Sigmoid colon (tissue), 3 donors: ENCODE measurements at regions not wholly inside any gene's neighbourhood (a gene's known extent, or its start where the extent isn't known, plus 50 kb on each side); places are given as distances from the start of the nearest gene placed in this dataset.

Experiments
- POLR2A ChIP-seq, 2 donors: fragments of 450-650 bp; IDR thresholded peaks; one replicate each; pipeline ENCODE4 v1.6.1; 2016; ENCODE audit warnings: antibody characterized with exemption in 2 of 2, mild to moderate bottlenecking in 2 of 2, moderate library complexity in 2 of 2
- TF ChIP-seq, protein P1 (sequence below), 4 experiments: fragments of 450-650 bp in 3 of 4; fragments of 200-600 bp in 1 of 4; IDR thresholded peaks; one replicate each; pipeline ENCODE4 v1.5.1; 2016 to 2019; ENCODE audit warnings: antibody characterized with exemption in 4 of 4, mild to moderate bottlenecking in 3 of 4, moderate library complexity in 2 of 4

DNA sequence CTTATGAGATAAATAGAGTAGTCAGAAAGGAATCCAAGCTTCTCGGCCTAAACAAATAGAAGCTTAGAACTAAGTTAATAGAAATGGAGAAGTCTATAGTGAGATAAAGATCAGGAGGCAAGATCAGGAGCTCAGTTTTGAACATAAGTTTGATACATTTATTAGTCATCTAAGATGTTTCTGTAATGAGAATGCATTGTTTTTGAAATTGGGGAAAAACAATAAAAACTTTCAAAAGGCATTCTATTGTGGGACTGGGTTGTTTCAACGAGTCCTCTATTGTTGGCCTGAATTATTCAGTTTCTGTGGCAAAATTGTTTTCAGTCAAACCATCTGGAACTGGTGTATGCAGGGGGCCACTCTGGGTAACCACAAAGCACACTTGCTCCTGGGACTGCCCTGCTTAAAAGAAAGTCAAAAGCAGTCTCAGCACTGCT, 181.0 kb upstream of the CLINT1 start:
- TF ChIP-seq, protein P1, sequence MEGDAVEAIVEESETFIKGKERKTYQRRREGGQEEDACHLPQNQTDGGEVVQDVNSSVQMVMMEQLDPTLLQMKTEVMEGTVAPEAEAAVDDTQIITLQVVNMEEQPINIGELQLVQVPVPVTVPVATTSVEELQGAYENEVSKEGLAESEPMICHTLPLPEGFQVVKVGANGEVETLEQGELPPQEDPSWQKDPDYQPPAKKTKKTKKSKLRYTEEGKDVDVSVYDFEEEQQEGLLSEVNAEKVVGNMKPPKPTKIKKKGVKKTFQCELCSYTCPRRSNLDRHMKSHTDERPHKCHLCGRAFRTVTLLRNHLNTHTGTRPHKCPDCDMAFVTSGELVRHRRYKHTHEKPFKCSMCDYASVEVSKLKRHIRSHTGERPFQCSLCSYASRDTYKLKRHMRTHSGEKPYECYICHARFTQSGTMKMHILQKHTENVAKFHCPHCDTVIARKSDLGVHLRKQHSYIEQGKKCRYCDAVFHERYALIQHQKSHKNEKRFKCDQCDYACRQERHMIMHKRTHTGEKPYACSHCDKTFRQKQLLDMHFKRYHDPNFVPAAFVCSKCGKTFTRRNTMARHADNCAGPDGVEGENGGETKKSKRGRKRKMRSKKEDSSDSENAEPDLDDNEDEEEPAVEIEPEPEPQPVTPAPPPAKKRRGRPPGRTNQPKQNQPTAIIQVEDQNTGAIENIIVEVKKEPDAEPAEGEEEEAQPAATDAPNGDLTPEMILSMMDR (IDR thresholded peaks at IDR 0.05) = no peak
- no peak for TF ChIP-seq POLR2A (IDR thresholded peaks at IDR 0.05)
